ENCODE measurements at regions not wholly inside any gene's neighbourhood (a gene's known extent, or its start where the extent isn't known, plus 50 kb on each side); places are given as distances from the start of the nearest gene placed in this dataset.
"Not testable (repeated sequence)": the region's sequence is repeated elsewhere in the genome, so short reads cannot be mapped to it uniquely, and the experiment has no call there.

- Histone ChIP-seq H2AFZ (ENCODE audit: insufficient read depth, low read depth, low read length, poor library complexity, severe bottlenecking) (no peak overlapping the region), H3K27ac (ENCODE audit: low read length in 2 of 2) (no peak overlapping the region), H4K20me1 (ENCODE audit: control insufficient read depth, insufficient read depth, low read length, poor library complexity, severe bottlenecking) (no peaks in the 10 kb centered on the region), H3K27me3 (replicated peaks in 1 of 4; ENCODE audit: control extremely low read depth in 1 of 4, control insufficient read depth in 3 of 4, insufficient read depth in 4 of 4, low read length in 3 of 4) (no peaks in the 10 kb centered on the region), H3K4me1 (ENCODE audit: control insufficient read depth in 2 of 2, insufficient read depth in 2 of 2, low read length in 2 of 2) (no peaks in the 10 kb centered on the region), H3K36me3 (replicated peaks in 1 of 2; ENCODE audit: control extremely low read depth in 1 of 2, control insufficient read depth in 1 of 2, extremely low read depth in 1 of 2, insufficient read depth in 2 of 2, low read length in 1 of 2) (no peaks in the 10 kb centered on the region), H3K9me3 (ENCODE audit: control extremely low read depth in 1 of 3, control insufficient read depth in 2 of 3, insufficient read depth in 1 of 3, low read length in 2 of 3) (no peaks in the 10 kb centered on the region), H3K9ac (ENCODE audit: low read length) (no peak overlapping the region), H3K4me2 (replicated peaks; ENCODE audit: low read depth, low read length, poor library complexity, severe bottlenecking) (no peak overlapping the region), H3K4me3 (ENCODE audit: control extremely low read depth in 1 of 5, extremely low read depth in 1 of 5, insufficient read depth in 1 of 5, low read depth in 2 of 5, low read length in 4 of 5) (no peak overlapping the region), H3K79me2 (ENCODE audit: control insufficient read depth, insufficient read depth, low read length) (no peaks in the 10 kb centered on the region)
- POLR2A ChIA-PET, result no interaction called here
- WGBS (ENCODE audit: insufficient coverage), result 57% methylated on average over 1 of the region's 5 CpGs
- Mint-ChIP-seq H3K27me3 (peaks cover 5% of the 10 kb centered on the region), H3K27ac (no peak overlapping the region), H3K4me1 (no peaks in the 10 kb centered on the region), H3K9me3 (ENCODE audit: insufficient read depth) (no peaks in the 10 kb centered on the region), H3K4me3 (no peak overlapping the region)
- DNase-seq (no peak), ATAC-seq (ENCODE audit: low read depth) (no peak)
- CTCF ChIA-PET, result no interaction called here
- TF ChIP-seq, protein P1, sequence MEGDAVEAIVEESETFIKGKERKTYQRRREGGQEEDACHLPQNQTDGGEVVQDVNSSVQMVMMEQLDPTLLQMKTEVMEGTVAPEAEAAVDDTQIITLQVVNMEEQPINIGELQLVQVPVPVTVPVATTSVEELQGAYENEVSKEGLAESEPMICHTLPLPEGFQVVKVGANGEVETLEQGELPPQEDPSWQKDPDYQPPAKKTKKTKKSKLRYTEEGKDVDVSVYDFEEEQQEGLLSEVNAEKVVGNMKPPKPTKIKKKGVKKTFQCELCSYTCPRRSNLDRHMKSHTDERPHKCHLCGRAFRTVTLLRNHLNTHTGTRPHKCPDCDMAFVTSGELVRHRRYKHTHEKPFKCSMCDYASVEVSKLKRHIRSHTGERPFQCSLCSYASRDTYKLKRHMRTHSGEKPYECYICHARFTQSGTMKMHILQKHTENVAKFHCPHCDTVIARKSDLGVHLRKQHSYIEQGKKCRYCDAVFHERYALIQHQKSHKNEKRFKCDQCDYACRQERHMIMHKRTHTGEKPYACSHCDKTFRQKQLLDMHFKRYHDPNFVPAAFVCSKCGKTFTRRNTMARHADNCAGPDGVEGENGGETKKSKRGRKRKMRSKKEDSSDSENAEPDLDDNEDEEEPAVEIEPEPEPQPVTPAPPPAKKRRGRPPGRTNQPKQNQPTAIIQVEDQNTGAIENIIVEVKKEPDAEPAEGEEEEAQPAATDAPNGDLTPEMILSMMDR (IDR thresholded peaks at IDR 0.05), result no peak
- no peak for TF ChIP-seq EZH2 (IDR thresholded peaks at IDR 0.05; ENCODE audit: borderline replicate concordance, insufficient read depth, low read depth, low read length, poor library complexity, severe bottlenecking)
- intact Hi-C loops (cut with micrococcal nuclease), result no loop called here
Measured at GRCh38 chr2:111522231-111522768, 361.7 kb downstream of the ANAPC1 start.

- Mint-ChIP-seq H3K4me1 (no peaks in the 10 kb centered on the region), H3K27me3 (peaks cover 5% of the 10 kb centered on the region), H3K9me3 (ENCODE audit: insufficient read depth) (no peaks in the 10 kb centered on the region), H3K27ac (no peak overlapping the region), H3K4me3 (no peak overlapping the region)
- H3K27me3 ChIP-seq (replicated peaks in 1 of 4; ENCODE audit: control extremely low read depth in 1 of 4, control insufficient read depth in 3 of 4, insufficient read depth in 4 of 4, low read length in 3 of 4), result no peaks in the 10 kb centered on the region
- CTCF ChIA-PET, result no interaction called here
- H3K4me3 ChIP-seq (ENCODE audit: control extremely low read depth in 1 of 5, extremely low read depth in 1 of 5, insufficient read depth in 1 of 5, low read depth in 2 of 5, low read length in 4 of 5), result no peak overlapping the region
- no peaks in the 10 kb centered on the region for H3K4me1 ChIP-seq (ENCODE audit: control insufficient read depth in 2 of 2, insufficient read depth in 2 of 2, low read length in 2 of 2)
- ATAC-seq (ENCODE audit: low read depth) (no peak), DNase-seq (no peak)
- H4K20me1 ChIP-seq (ENCODE audit: control insufficient read depth, insufficient read depth, low read length, poor library complexity, severe bottlenecking), result no peaks in the 10 kb centered on the region
- H2AFZ ChIP-seq (ENCODE audit: insufficient read depth, low read depth, low read length, poor library complexity, severe bottlenecking), result no peak overlapping the region
- no peak overlapping the region for H3K9ac ChIP-seq (ENCODE audit: low read length)
- no peaks in the 10 kb centered on the region for H3K36me3 ChIP-seq (replicated peaks in 1 of 2; ENCODE audit: control extremely low read depth in 1 of 2, control insufficient read depth in 1 of 2, extremely low read depth in 1 of 2, insufficient read depth in 2 of 2, low read length in 1 of 2)
- no peaks in the 10 kb centered on the region for H3K9me3 ChIP-seq (ENCODE audit: control extremely low read depth in 1 of 3, control insufficient read depth in 2 of 3, insufficient read depth in 1 of 3, low read length in 2 of 3)
- intact Hi-C loops (cut with micrococcal nuclease), result no loop called here
- POLR2A ChIA-PET, result no interaction called here
- no peak overlapping the region for H3K4me2 ChIP-seq (replicated peaks; ENCODE audit: low read depth, low read length, poor library complexity, severe bottlenecking)
- TF ChIP-seq EZH2 (IDR thresholded peaks at IDR 0.05; ENCODE audit: borderline replicate concordance, insufficient read depth, low read depth, low read length, poor library complexity, severe bottlenecking), result no peak
- TF ChIP-seq, protein P1 (IDR thresholded peaks at IDR 0.05), result no peak
- WGBS (ENCODE audit: insufficient coverage), result 90% methylated on average over 9 of the region's 12 CpGs
- H3K27ac ChIP-seq (ENCODE audit: low read length in 2 of 2), result no peak overlapping the region
- H3K79me2 ChIP-seq (ENCODE audit: control insufficient read depth, insufficient read depth, low read length), result no peaks in the 10 kb centered on the region
Measured at GRCh38 chr2:111523009-111523408, 361.0 kb downstream of the ANAPC1 start.

GRCh38 chr2:111525026-111525425, 359.0 kb downstream of the ANAPC1 start:
- H3K4me2 ChIP-seq (replicated peaks; ENCODE audit: low read depth, low read length, poor library complexity, severe bottlenecking); intact Hi-C loops (cut with micrococcal nuclease); CTCF ChIA-PET; H3K27ac ChIP-seq (ENCODE audit: low read length in 2 of 2); H3K27ac Mint-ChIP-seq; H3K9ac ChIP-seq (ENCODE audit: low read length); H2AFZ ChIP-seq (ENCODE audit: insufficient read depth, low read depth, low read length, poor library complexity, severe bottlenecking); H3K9me3 ChIP-seq (ENCODE audit: control extremely low read depth in 1 of 3, control insufficient read depth in 2 of 3, insufficient read depth in 1 of 3, low read length in 2 of 3); H4K20me1 ChIP-seq (ENCODE audit: control insufficient read depth, insufficient read depth, low read length, poor library complexity, severe bottlenecking); POLR2A ChIA-PET; H3K79me2 ChIP-seq (ENCODE audit: control insufficient read depth, insufficient read depth, low read length); H3K36me3 ChIP-seq (replicated peaks in 1 of 2; ENCODE audit: control extremely low read depth in 1 of 2, control insufficient read depth in 1 of 2, extremely low read depth in 1 of 2, insufficient read depth in 2 of 2, low read length in 1 of 2); DNase-seq; H3K27me3 ChIP-seq (replicated peaks in 1 of 4; ENCODE audit: control extremely low read depth in 1 of 4, control insufficient read depth in 3 of 4, insufficient read depth in 4 of 4, low read length in 3 of 4); H3K9me3 Mint-ChIP-seq (ENCODE audit: insufficient read depth); H3K4me1 ChIP-seq (ENCODE audit: control insufficient read depth in 2 of 2, insufficient read depth in 2 of 2, low read length in 2 of 2); ATAC-seq (ENCODE audit: low read depth); H3K4me3 Mint-ChIP-seq; H3K4me1 Mint-ChIP-seq; H3K27me3 Mint-ChIP-seq; H3K4me3 ChIP-seq (ENCODE audit: control extremely low read depth in 1 of 5, extremely low read depth in 1 of 5, insufficient read depth in 1 of 5, low read depth in 2 of 5, low read length in 4 of 5): not testable (repeated sequence)
- no CpG with 5 or more reads among the region's 4 CpGs for WGBS (ENCODE audit: insufficient coverage)
